SU-DHL-6 (cell line): ENCODE measurements at regions not wholly inside any gene's neighbourhood (a gene's known extent, or its start where the extent isn't known, plus 50 kb on each side); places are given as distances from the start of the nearest gene placed in this dataset.

Experiments
- CTCF ChIP-seq: fragments of 200-600 bp; sonication (generic); IDR thresholded peaks from one replicate; pipeline ENCODE4 v1.5.1; 2017; ENCODE audit warnings: antibody characterized with exemption, mild to moderate bottlenecking, low read length, moderate library complexity; ENCODE audit not compliant: insufficient read depth, poor library complexity, severe bottlenecking
- EZH2phosphoT487 ChIP-seq: fragments of 200-600 bp; sonication (generic), shearing (Covaris generic); conservative IDR thresholded peaks from 2 replicates; pipeline ENCODE4 v1.6.1; 2018; ENCODE audit warnings: mild to moderate bottlenecking, antibody characterized with exemption, low read length, moderate library complexity, mixed read lengths

GRCh38 chr9:129432297-129433154 lies 188.4 kb downstream of the C9orf50 start:
- TF ChIP-seq CTCF (no peak), EZH2phosphoT487 (no peak)
